Activated naive CD8-positive, alpha-beta T cell treated with anti-CD3 and anti-CD28 coated beads for 36 hours (primary cell): ENCODE measurements at regions not wholly inside any gene's neighbourhood (a gene's known extent, or its start where the extent isn't known, plus 50 kb on each side); places are given as distances from the start of the nearest gene placed in this dataset.

Experiments used
- DNase-seq: peaks from one replicate; pipeline ENCODE4 v3.0.0; 2021
- H3K27ac Mint-ChIP-seq: one replicate; pipeline ENCODE4 v1.8.0; 2022; ENCODE audit warnings: mild to moderate bottlenecking, moderate library complexity, mixed read lengths
- H3K27me3 Mint-ChIP-seq: one replicate; pipeline ENCODE4 v1.8.0; 2022; ENCODE audit warnings: mild to moderate bottlenecking, mixed read lengths
- H3K36me3 Mint-ChIP-seq: one replicate; pipeline ENCODE4 v1.8.0; 2021; ENCODE audit warnings: mild to moderate bottlenecking, mixed read lengths
- H3K4me1 Mint-ChIP-seq: one replicate; pipeline ENCODE4 v1.8.0; 2021; ENCODE audit warnings: mixed read lengths
- H3K4me3 Mint-ChIP-seq: one replicate; pipeline ENCODE4 v1.8.0; 2022; ENCODE audit warnings: mild to moderate bottlenecking, moderate library complexity, mixed read lengths
- H3K9me3 Mint-ChIP-seq: one replicate; pipeline ENCODE4 v1.8.0; 2022; ENCODE audit warnings: mixed read lengths

DNA sequence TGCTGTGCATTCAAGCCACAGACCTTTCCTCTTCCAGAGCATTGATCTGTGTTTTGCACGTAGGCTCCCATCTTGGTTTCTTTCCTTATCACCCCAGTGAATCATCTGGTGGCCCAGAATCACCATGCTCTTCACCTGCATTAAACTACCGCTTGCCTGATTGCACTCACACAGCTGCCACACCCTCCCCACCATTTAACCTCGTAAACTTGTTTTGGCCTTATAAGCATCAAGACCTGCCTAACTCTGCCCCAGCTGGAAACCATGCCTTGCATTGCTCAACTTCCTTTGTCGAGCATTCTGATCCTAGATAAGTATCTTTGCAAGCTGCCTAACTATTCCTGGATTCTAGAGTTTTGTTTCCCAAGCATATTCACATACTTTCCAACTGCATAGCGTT is 369.6 kb upstream of the SEMA6A start:
- H3K36me3 Mint-ChIP-seq, result no peaks in the 10 kb centered on the region
- no peaks in the 10 kb centered on the region for H3K27me3 Mint-ChIP-seq
- H3K4me3 Mint-ChIP-seq, result no peak overlapping the region
- H3K4me1 Mint-ChIP-seq, result no peaks in the 10 kb centered on the region
- no peak overlapping the region for H3K27ac Mint-ChIP-seq
- DNase-seq, result no peak
- H3K9me3 Mint-ChIP-seq, result no peaks in the 10 kb centered on the region

GRCh38 chr5:116942622-116943021 is 368.0 kb upstream of the SEMA6A start:
- H3K27ac Mint-ChIP-seq, result no peak overlapping the region
- H3K27me3 Mint-ChIP-seq, result peaks cover 4% of the 10 kb centered on the region
- no peaks in the 10 kb centered on the region for H3K4me1 Mint-ChIP-seq
- no peak overlapping the region for H3K4me3 Mint-ChIP-seq
- no peak for DNase-seq
- H3K36me3 Mint-ChIP-seq, result no peaks in the 10 kb centered on the region
- no peaks in the 10 kb centered on the region for H3K9me3 Mint-ChIP-seq

DNA sequence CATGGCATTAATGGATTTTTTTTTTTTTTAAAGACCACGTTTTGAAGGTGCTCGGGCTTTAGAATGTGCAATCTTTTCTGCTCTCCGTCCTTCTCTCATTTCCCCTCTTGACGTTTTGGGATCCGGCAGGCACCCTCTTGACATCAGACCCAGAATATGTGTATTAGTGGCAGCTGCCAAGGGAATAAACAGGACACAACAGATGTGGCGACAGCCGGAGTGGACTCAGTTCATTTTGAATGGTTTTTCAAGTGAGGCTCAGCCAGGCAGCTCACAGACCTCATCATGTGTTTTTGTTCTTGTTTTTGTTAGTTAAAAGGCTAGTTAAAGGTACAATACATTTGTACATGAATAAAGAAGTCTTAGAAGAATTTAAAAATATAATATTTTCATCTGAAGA is 365.0 kb upstream of the SEMA6A start:
- Mint-ChIP-seq H3K27ac (no peak overlapping the region), H3K27me3 (peaks cover 4% of the 10 kb centered on the region), H3K4me3 (no peak overlapping the region), H3K9me3 (no peaks in the 10 kb centered on the region), H3K36me3 (no peaks in the 10 kb centered on the region), H3K4me1 (no peaks in the 10 kb centered on the region)
- DNase-seq, result no peak

DNA sequence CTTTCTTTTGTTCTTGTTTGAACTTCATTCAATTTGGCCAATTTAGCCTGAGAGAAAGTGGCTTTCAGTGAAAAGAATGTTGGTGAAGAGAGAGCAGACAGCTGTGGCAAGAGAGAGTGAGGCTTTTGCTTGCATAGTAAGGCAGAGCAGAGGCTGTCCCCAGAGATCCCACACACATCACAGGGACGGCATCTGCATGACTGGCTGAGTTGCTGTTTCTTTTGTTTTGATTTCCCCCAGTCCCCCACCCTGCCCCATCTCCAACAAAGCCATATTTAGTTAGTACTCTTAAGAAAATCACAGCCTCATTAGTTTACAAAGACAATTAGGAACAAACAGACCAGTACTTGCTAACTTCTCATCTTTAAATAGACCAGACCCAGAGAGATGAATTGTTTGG is 363.9 kb upstream of the SEMA6A start:
- no peak for DNase-seq
- peaks cover 4% of the 10 kb centered on the region for H3K27me3 Mint-ChIP-seq
- H3K36me3 Mint-ChIP-seq, result no peaks in the 10 kb centered on the region
- no peak overlapping the region for H3K27ac Mint-ChIP-seq
- H3K4me3 Mint-ChIP-seq, result no peak overlapping the region
- no peaks in the 10 kb centered on the region for H3K9me3 Mint-ChIP-seq
- H3K4me1 Mint-ChIP-seq, result no peaks in the 10 kb centered on the region

DNA sequence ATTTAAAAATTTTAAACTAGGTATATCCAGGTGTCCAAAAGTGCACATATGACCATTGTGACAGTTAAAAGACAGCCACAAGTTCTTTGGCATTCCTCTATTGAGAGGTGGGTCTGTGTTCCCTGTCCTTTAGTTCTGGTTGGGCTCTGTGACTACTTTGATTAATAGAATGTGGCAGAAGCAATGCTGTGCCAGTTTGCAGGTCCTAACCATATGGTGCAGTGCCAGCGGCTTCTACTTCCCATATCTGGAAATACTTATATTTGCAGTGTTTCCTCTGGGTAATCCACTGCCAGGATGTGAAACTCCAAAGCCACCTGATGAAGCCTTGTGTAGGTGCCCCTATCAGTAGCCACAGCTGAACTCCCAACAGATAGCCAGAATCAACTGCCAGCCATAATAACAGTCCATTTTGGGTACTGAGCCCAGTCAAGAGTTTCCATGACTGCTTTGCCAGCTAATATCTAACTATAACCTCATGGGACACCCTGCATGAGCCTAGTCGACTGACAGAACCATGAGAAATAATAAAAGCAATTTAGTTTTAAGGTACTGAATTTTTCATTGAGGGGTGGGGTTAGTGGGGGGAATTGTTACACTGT is 361.0 kb upstream of the SEMA6A start:
- Mint-ChIP-seq H3K27me3 (peaks cover 4% of the 10 kb centered on the region), H3K4me3 (no peak overlapping the region), H3K36me3 (no peaks in the 10 kb centered on the region), H3K27ac (no peak overlapping the region), H3K9me3 (no peaks in the 10 kb centered on the region), H3K4me1 (no peaks in the 10 kb centered on the region)
- DNase-seq, result no peak

DNA sequence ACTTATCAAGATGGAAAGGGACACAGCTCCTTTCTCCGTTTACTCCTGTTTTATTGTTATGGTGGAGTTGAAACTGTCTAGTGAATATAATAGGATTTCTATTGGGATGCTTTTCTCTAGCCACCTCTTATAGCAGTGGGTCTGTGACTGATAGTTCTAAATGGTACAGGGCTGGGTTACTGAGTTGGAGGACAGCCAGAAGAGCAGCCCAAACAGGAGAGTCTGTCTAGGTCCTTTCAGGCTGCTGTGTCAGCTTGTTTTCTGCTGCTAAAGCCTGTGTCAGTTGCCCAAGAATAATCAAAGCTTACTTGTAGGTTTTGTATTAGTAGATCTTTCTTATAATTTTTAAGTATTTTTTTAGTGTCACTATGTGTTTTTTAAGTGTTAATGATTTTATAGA is 356.0 kb upstream of the SEMA6A start:
- no peaks in the 10 kb centered on the region for H3K4me1 Mint-ChIP-seq
- no peaks in the 10 kb centered on the region for H3K36me3 Mint-ChIP-seq
- no peaks in the 10 kb centered on the region for H3K9me3 Mint-ChIP-seq
- peaks cover 4% of the 10 kb centered on the region for H3K27me3 Mint-ChIP-seq
- H3K4me3 Mint-ChIP-seq, result no peak overlapping the region
- no peak for DNase-seq
- H3K27ac Mint-ChIP-seq, result no peak overlapping the region

GRCh38 chr5:116923344-116923743 is 348.7 kb upstream of the SEMA6A start:
- H3K27ac Mint-ChIP-seq, result no peak overlapping the region
- no peaks in the 10 kb centered on the region for H3K4me1 Mint-ChIP-seq
- no peaks in the 10 kb centered on the region for H3K9me3 Mint-ChIP-seq
- DNase-seq, result no peak
- H3K4me3 Mint-ChIP-seq, result no peak overlapping the region
- no peaks in the 10 kb centered on the region for H3K27me3 Mint-ChIP-seq
- no peaks in the 10 kb centered on the region for H3K36me3 Mint-ChIP-seq

DNA sequence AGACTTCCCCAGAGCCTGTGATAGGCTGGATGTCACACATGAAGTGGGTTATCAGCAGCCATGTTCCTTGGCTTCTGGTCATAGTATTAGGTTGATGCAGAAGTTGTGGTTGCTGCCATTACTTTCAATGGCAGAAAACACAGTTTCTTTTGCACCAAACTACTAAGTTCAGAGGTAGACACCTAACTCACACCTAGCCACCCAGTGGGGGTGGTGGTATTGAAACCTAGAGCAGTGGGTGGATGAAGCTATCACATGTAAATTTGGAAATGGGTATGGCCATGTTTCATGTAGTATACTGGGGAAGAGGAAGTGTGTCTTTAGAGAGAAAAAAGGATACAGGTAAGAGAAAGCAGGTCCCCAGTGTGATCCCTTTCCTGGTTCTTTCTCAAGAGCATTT is 347.9 kb upstream of the SEMA6A start:
- H3K4me3 Mint-ChIP-seq, result no peak overlapping the region
- no peak overlapping the region for H3K27ac Mint-ChIP-seq
- no peaks in the 10 kb centered on the region for H3K9me3 Mint-ChIP-seq
- H3K27me3 Mint-ChIP-seq, result no peaks in the 10 kb centered on the region
- no peaks in the 10 kb centered on the region for H3K36me3 Mint-ChIP-seq
- DNase-seq, result no peak
- H3K4me1 Mint-ChIP-seq, result no peaks in the 10 kb centered on the region

- no peaks in the 10 kb centered on the region for H3K4me1 Mint-ChIP-seq
- no peaks in the 10 kb centered on the region for H3K9me3 Mint-ChIP-seq
- no peaks in the 10 kb centered on the region for H3K27me3 Mint-ChIP-seq
- no peaks in the 10 kb centered on the region for H3K36me3 Mint-ChIP-seq
- H3K4me3 Mint-ChIP-seq, result no peak overlapping the region
- no peak overlapping the region for H3K27ac Mint-ChIP-seq
- DNase-seq, result no peak
These were observed 340.4 kb upstream of the SEMA6A start for GRCh38 chr5:116914869-116915504.

DNA sequence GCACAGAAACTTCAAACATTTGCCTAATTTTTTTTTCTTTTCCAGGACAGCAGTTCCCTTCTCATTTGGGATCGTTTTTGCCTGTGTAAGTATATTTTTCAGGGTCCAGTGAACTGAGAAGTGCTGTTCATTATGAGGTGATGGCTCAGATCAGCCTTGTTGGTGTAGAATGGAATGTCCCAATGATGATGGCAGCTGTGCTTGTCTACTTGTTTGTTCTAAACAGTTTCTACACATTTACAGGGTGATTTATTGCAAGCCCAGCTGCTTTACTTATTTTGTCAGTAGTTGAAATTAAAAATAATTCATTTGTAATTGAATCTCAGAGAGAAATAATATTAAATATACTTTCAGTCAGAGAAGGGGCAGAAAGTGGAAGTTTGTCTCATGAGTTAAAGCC is 337.6 kb upstream of the SEMA6A start:
- no peak overlapping the region for H3K27ac Mint-ChIP-seq
- H3K4me1 Mint-ChIP-seq, result no peaks in the 10 kb centered on the region
- H3K9me3 Mint-ChIP-seq, result no peaks in the 10 kb centered on the region
- DNase-seq, result no peak
- H3K27me3 Mint-ChIP-seq, result no peaks in the 10 kb centered on the region
- H3K36me3 Mint-ChIP-seq, result no peaks in the 10 kb centered on the region
- no peak overlapping the region for H3K4me3 Mint-ChIP-seq

DNA sequence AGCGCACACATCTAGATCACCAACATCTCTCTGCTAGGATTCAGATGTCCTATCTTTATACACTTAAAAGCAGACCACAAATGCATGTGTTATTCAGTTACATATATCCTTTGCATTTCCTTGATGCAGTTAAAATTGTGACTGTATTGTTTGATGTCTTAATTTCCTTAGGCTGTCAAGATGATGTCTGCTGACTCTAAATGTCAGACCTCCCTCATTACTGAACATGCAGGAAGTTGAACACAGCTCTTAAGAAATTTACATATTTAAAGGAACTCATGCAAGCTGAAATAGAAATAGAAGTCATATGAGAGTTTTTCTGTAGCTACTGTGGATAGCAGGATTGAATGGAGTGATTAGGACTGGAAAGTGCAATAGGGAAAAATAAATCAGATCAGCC is 336.5 kb upstream of the SEMA6A start:
- no peak overlapping the region for H3K4me3 Mint-ChIP-seq

DNA sequence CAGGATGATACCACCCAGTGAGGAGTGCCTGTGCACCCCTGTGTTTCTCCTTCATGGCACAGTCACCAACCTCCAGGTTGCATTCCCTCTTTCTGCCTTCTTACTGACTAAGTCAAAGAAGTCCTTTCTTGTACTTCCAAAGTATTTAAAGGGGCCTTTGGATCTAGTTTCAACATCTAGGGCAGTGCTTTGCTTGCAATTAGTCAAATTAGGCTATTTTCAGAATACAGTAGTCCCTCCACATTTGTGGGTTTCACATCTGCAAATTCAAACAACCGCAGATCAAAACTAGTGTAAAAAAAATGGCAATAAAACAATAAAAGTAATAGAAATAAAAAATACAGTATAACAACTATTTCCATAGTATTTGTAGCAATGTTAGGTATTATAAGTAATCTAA is 333.9 kb upstream of the SEMA6A start:
- no peak for DNase-seq
- Mint-ChIP-seq H3K36me3 (no peaks in the 10 kb centered on the region), H3K27me3 (no peaks in the 10 kb centered on the region), H3K4me1 (no peaks in the 10 kb centered on the region), H3K4me3 (no peak overlapping the region), H3K27ac (no peak overlapping the region), H3K9me3 (no peaks in the 10 kb centered on the region)

More for the DNA sequence above, 336.5 kb upstream of the SEMA6A start:
- Mint-ChIP-seq H3K4me1 (no peaks in the 10 kb centered on the region), H3K27me3 (no peaks in the 10 kb centered on the region), H3K9me3 (no peaks in the 10 kb centered on the region), H3K27ac (no peak overlapping the region), H3K36me3 (no peaks in the 10 kb centered on the region)
- no peak for DNase-seq

DNA sequence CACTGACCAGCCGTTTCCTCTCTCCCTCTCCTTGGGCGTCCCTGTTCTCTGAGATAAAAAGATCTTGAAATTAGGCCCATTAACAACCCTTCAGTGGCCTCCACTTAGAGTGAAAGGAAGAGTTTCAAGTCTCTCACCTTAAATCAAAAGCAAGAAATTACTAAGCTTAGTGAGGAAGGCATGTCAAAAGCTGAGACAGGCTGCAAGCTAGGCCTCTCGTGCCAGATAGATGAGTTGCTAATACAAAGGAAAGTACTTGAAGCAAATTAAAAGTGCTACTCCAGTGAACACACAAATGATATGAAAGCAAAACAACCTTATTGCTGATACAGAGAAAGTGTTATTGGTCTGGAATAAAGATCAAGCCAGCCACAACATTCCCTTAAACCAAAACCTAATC is 331.3 kb upstream of the SEMA6A start:
- Mint-ChIP-seq H3K4me1 (no peaks in the 10 kb centered on the region), H3K9me3 (no peaks in the 10 kb centered on the region), H3K27ac (no peak overlapping the region), H3K36me3 (no peaks in the 10 kb centered on the region), H3K27me3 (peaks cover 5% of the 10 kb centered on the region), H3K4me3 (no peak overlapping the region)
- DNase-seq, result no peak

DNA sequence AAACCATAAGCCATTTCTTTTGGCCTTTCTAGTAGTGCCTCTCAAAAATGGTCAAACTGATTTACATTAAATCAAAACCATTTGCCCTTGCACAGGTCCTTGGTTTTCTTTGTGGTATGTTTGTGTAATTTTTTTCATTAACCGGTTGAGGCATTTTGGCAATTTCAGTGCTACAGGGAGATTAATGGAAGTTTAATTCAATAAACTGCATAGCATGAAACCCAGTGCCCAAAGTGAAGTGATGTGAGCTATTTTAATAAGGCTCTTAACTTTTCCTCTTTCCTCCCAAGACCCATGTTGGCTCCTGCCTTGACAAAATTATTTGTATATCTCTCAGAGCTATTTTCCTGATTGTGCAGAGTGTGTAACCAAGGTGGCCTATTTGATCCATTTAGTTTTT is 326.2 kb upstream of the SEMA6A start:
- H3K4me1 Mint-ChIP-seq, result no peaks in the 10 kb centered on the region
- DNase-seq, result no peak
- H3K27ac Mint-ChIP-seq, result no peak overlapping the region
- no peaks in the 10 kb centered on the region for H3K36me3 Mint-ChIP-seq
- H3K4me3 Mint-ChIP-seq, result no peak overlapping the region
- H3K27me3 Mint-ChIP-seq, result peaks cover 5% of the 10 kb centered on the region
- no peaks in the 10 kb centered on the region for H3K9me3 Mint-ChIP-seq

DNA sequence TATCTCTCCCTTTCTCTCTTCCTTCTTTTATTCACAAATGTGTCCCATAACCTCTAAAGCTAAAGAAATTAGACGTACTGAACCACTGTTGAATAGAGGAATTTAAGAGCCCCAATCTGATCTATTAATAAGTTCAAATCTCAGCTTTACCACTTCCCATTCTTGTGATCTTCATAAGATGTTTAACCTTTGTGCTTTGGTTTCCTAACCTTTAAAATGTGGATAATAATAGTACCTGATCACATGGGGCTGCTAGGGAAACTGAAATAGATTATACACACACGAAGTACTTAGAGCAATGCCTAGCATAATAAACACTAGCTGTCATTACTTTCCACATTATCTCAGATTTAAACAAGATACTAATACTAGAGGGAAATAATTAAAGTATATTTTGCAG is 324.3 kb upstream of the SEMA6A start:
- Mint-ChIP-seq H3K36me3 (no peaks in the 10 kb centered on the region), H3K9me3 (no peaks in the 10 kb centered on the region), H3K27ac (no peak overlapping the region), H3K4me3 (no peak overlapping the region), H3K27me3 (peaks cover 5% of the 10 kb centered on the region), H3K4me1 (no peaks in the 10 kb centered on the region)
- no peak for DNase-seq

DNA sequence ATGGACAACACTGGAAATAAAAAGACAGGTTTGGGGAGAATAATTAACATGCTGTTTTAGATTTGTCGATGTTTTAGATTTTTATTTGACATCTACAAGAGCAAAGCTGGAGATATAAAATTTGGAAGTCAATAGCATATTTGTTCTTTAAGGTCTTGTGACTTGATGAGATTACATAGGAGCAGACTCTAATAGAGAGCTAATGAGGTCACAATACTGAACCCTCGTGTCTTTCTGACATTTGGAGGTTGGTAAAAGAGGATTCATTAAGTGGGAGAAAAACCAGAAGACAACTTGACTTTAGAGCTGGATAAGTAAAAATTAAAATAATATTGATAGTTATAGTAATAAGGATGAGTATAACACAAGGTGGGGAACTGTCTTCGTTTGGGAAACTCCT is 322.7 kb upstream of the SEMA6A start:
- H3K4me1 Mint-ChIP-seq, result no peaks in the 10 kb centered on the region
- DNase-seq, result no peak
- no peaks in the 10 kb centered on the region for H3K9me3 Mint-ChIP-seq
- H3K27me3 Mint-ChIP-seq, result peaks cover 5% of the 10 kb centered on the region
- no peak overlapping the region for H3K4me3 Mint-ChIP-seq
- H3K27ac Mint-ChIP-seq, result no peak overlapping the region
- H3K36me3 Mint-ChIP-seq, result no peaks in the 10 kb centered on the region
